HG03378 (cell line): ENCODE measurements at regions not wholly inside any gene's neighbourhood (a gene's known extent, or its start where the extent isn't known, plus 50 kb on each side); places are given as distances from the start of the nearest gene placed in this dataset.

ENCODE experiments used
- ATAC-seq: cut with Tn5 transposase; IDR thresholded peaks from one replicate; pipeline ENCODE4 v1.9.1; 2021; ENCODE audit warnings: mild to moderate bottlenecking, moderate library complexity; ENCODE audit not compliant: unreplicated experiment

GRCh38 chr5:158380661-158381060 is 521.7 kb upstream of the CLINT1 start:
- ATAC-seq, result no peak

GRCh38 chr5:158378931-158379330 is 520.0 kb upstream of the CLINT1 start:
- no peak for ATAC-seq

- no peak for ATAC-seq
Observed at GRCh38 chr5:158376679-158377078, 517.7 kb upstream of the CLINT1 start.

- ATAC-seq, result no peak
Observed at GRCh38 chr5:158375531-158375930, 516.6 kb upstream of the CLINT1 start.

- no peak for ATAC-seq
Observed at GRCh38 chr5:158373608-158374395, 514.9 kb upstream of the CLINT1 start.

GRCh38 chr5:158369241-158369640 is 510.3 kb upstream of the CLINT1 start:
- ATAC-seq, result no peak

GRCh38 chr5:158368686-158369085 is 509.7 kb upstream of the CLINT1 start:
- no peak for ATAC-seq

GRCh38 chr5:158364367-158364766 is 505.4 kb upstream of the CLINT1 start:
- ATAC-seq, result no peak

GRCh38 chr5:158354958-158355357 is 496.0 kb upstream of the CLINT1 start:
- no peak for ATAC-seq

GRCh38 chr5:158351485-158352125 is 492.7 kb upstream of the CLINT1 start:
- ATAC-seq, result no peak

GRCh38 chr5:158349987-158350386 is 491.0 kb upstream of the CLINT1 start:
- ATAC-seq, result no peak

GRCh38 chr5:158344376-158344775 is 485.4 kb upstream of the CLINT1 start:
- no peak for ATAC-seq

GRCh38 chr5:158340608-158341007 is 481.7 kb upstream of the CLINT1 start:
- no peak for ATAC-seq

- no peak for ATAC-seq
Observed at GRCh38 chr5:158326256-158326655, 467.3 kb upstream of the CLINT1 start.

- no peak for ATAC-seq
Observed at GRCh38 chr5:158324236-158324635, 465.3 kb upstream of the CLINT1 start.

GRCh38 chr5:158322620-158323019 is 463.7 kb upstream of the CLINT1 start:
- ATAC-seq, result no peak

GRCh38 chr5:158320934-158321333 is 462.0 kb upstream of the CLINT1 start:
- no peak for ATAC-seq

- no peak for ATAC-seq
Observed at GRCh38 chr5:158320178-158320674, 461.3 kb upstream of the CLINT1 start.

GRCh38 chr5:158317507-158317906 is 458.6 kb upstream of the CLINT1 start:
- no peak for ATAC-seq

- no peak for ATAC-seq
Observed at GRCh38 chr5:158313733-158314464, 455.0 kb upstream of the CLINT1 start.

GRCh38 chr5:158313027-158313732 is 454.2 kb upstream of the CLINT1 start:
- no peak for ATAC-seq
